HG02970 (cell line): ENCODE measurements at regions not wholly inside any gene's neighbourhood (a gene's known extent, or its start where the extent isn't known, plus 50 kb on each side); places are given as distances from the start of the nearest gene placed in this dataset.

Experiments used
- ATAC-seq: cut with Tn5 transposase; IDR thresholded peaks from one replicate; pipeline ENCODE4 v1.9.1; 2021; ENCODE audit warnings: mild to moderate bottlenecking, moderate library complexity, moderate number of reproducible peaks; ENCODE audit not compliant: unreplicated experiment, low FRiP score

GRCh38 chr12:116381240-116381743 lies 103.8 kb upstream of the MED13L start:
- ATAC-seq = no peak

- ATAC-seq = no peak
Measured at GRCh38 chr12:116381744-116382685, 104.5 kb upstream of the MED13L start.

GRCh38 chr12:116382686-116383530 lies 105.4 kb upstream of the MED13L start:
- no peak for ATAC-seq

- no peak for ATAC-seq
Measured at GRCh38 chr12:116384175-116384574, 106.7 kb upstream of the MED13L start.

- ATAC-seq = no peak
Measured at GRCh38 chr12:116384691-116385485, 107.4 kb upstream of the MED13L start.

- no peak for ATAC-seq
Measured at GRCh38 chr12:116385486-116386217, 108.2 kb upstream of the MED13L start.

- ATAC-seq = no peak
Measured at GRCh38 chr12:116389326-116389725, 111.8 kb upstream of the MED13L start.

- no peak for ATAC-seq
Measured at GRCh38 chr12:116389990-116390389, 112.5 kb upstream of the MED13L start.

GRCh38 chr12:116390401-116391335 lies 113.2 kb upstream of the MED13L start:
- ATAC-seq = no peak

GRCh38 chr12:116391501-116391900 lies 114.0 kb upstream of the MED13L start:
- ATAC-seq = no peak

GRCh38 chr12:116392061-116392460 lies 114.6 kb upstream of the MED13L start:
- ATAC-seq = no peak

GRCh38 chr12:116393255-116393654 lies 115.8 kb upstream of the MED13L start:
- ATAC-seq = no peak

- no peak for ATAC-seq
Measured at GRCh38 chr12:116393859-116394650, 116.6 kb upstream of the MED13L start.

GRCh38 chr12:116395396-116395795 lies 117.9 kb upstream of the MED13L start:
- no peak for ATAC-seq

- no peak for ATAC-seq
Measured at GRCh38 chr12:116397148-116397547, 119.7 kb upstream of the MED13L start.

GRCh38 chr12:116398193-116398592 lies 120.7 kb upstream of the MED13L start:
- no peak for ATAC-seq

- ATAC-seq = no peak
Measured at GRCh38 chr12:116399055-116399454, 121.6 kb upstream of the MED13L start.
